Large intestine (tissue), 3 donors: ENCODE measurements at regions not wholly inside any gene's neighbourhood (a gene's known extent, or its start where the extent isn't known, plus 50 kb on each side); places are given as distances from the start of the nearest gene placed in this dataset.

ENCODE experiments used
- DNase-seq, 2 donors: peaks; one replicate each; pipeline versions ENCODE4 v3.0.0 to v3.0.0-alpha.2; 2013
- H3K27ac ChIP-seq: one replicate; pipeline ENCODE4 v1.5.1; 2013; ENCODE audit warnings: low read length
- H3K27me3 ChIP-seq: 2 replicates; pipeline ENCODE4 v1.6.1; 2013; ENCODE audit warnings: low read length; ENCODE audit not compliant: control insufficient read depth, insufficient read depth
- H3K36me3 ChIP-seq: 2 replicates; pipeline ENCODE4 v1.6.1; 2013; ENCODE audit warnings: low read length; ENCODE audit not compliant: control insufficient read depth, insufficient read depth
- H3K4me1 ChIP-seq: one replicate; pipeline ENCODE4 v1.6.1; 2013; ENCODE audit warnings: low read length; ENCODE audit not compliant: control insufficient read depth, insufficient read depth
- H3K4me3 ChIP-seq: one replicate; pipeline ENCODE4 v1.5.1; 2013; ENCODE audit warnings: low read length
- H3K9me3 ChIP-seq: one replicate; pipeline ENCODE4 v1.6.1; 2013; ENCODE audit warnings: mild to moderate bottlenecking, low read depth, low read length, moderate library complexity; ENCODE audit not compliant: control insufficient read depth
- WGBS: methylation state at CpG from one replicate; pipeline ENCODE4 v1.1.5; 2013; ENCODE audit warnings: low lambda C conversion rate; ENCODE audit not compliant: insufficient coverage; 5-methylcytosine and 5-hydroxymethylcytosine counted together

DNA sequence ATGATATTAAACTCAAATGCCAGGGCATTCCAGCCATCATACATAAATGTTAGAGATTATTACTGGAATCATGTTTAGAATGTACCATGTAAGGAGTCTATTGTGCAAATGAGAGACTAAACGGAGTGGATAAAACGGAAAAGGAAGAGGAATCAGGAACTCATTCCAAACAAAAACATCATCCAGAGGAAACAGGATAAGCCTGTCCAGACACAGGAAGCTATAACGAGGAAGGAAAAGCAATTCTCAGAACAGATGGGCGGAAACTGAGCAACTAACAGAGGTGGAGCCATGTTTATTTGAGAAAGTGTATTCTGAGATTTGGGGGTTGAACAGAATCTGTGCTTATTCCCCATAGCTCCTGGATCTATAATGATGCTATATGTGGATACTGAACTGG lies 52.3 kb upstream of the TRIM24 start:
- H3K27ac ChIP-seq, result no peak overlapping the region
- no peaks in the 10 kb centered on the region for H3K36me3 ChIP-seq
- no peaks in the 10 kb centered on the region for H3K4me1 ChIP-seq
- no peaks in the 10 kb centered on the region for H3K27me3 ChIP-seq
- peaks cover 3% of the 10 kb centered on the region for H3K9me3 ChIP-seq
- DNase-seq, result no peak
- 60% methylated on average over 1 of the region's 4 CpGs for WGBS
- H3K4me3 ChIP-seq, result no peak overlapping the region
